Myocyte (in vitro differentiated cells): ENCODE measurements at regions not wholly inside any gene's neighbourhood (a gene's known extent, or its start where the extent isn't known, plus 50 kb on each side); places are given as distances from the start of the nearest gene placed in this dataset.

Experiments used
- DNase-seq: peaks from one replicate; pipeline ENCODE4 v3.0.0-alpha.2; 2012; ENCODE audit warnings: low read depth

- DNase-seq, result no peak
These were observed 60.6 kb upstream of the CD34 start for GRCh38 chr1:207971331-207972219.

DNA sequence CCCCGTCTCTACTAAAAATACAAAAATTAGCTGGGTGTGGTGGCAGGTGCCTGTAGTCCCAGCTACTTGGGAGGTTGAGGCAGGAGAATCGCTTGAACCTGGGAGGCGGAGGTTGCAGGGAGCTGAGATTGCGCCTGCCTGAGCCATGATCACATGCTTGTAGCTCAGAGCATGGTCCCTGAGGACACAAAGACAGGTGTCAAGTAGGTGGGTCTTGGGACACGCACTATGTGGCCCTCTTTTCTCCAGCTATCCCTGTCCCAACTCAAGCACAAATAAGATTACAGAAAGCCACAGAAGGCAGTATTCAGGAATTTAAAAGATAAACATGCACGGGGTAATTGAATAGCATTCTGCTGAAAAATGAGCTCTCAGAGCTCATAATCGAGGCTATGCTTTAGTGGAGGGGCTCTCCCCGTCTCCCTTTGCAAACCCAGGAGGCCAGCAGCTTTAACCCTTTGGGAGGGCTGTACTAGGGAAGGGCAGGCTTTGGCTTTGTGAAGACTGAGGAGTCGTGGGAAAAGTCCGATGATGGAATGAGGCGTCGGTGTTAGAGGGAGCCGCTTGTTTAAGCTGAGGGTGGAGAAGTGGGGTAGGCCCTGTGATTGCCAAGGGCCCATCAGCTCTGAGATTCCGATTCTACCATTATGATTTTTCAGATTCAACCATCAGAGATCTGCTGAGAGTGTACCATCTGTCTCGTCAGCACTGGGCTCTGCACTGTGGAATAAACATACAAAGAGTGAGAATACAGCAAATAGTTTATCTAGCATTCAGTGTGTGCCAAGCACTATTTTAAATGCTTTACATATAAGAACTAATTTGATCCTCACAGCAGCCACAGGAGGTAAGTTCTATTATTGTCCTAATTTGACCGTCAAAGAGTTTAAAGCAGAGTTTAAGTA is 59.7 kb upstream of the CD34 start:
- DNase-seq, result no peak

GRCh38 chr1:207969528-207969927 is 58.6 kb upstream of the CD34 start:
- no peak for DNase-seq

DNA sequence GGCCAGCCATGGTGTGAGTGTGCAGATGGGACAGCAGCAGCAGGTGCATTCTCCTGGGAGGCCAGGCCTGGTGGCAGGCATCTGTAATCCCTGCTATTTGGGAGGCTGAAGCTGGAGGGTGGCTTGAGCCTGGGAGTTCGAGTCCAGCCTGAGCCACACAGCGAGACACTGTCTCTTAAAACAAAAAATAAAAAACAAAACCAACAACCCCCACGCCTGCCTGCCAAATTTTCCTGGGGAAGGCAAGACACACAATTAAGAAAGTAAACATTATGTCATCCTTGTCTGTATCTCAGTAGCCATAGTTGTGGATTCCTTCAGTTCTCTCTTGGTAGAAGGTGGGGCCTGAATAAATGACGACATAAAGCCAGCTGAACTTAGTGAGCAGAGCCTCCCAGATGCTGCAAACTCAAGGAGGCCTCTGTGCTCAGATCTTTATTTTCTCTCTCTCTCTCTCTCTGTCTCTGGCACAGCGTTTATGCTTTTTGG is 57.6 kb upstream of the CD34 start:
- peak; percentile 15 for DNase-seq

- DNase-seq, result no peak
These were observed 56.8 kb upstream of the CD34 start for GRCh38 chr1:207967703-207968102.

DNA sequence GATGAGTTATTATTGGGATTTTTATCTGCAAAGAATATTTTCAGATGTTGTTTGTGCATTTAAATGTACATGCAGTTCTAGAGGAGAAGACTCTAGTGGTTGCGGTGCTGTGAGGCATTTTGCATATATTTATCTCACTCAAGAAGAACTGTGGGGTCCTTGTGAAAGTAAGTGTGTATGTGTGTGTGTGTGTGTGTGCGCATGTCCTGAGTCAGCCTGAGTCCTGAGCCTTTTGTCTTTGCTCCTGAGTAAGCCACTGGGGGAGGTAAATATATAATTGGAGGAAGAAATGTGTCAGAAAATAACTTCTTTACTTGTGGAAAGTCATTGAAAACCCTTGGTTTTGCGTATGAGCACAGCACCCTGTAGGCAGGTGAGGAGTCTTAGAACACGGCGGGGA is 55.6 kb upstream of the CD34 start:
- DNase-seq, result no peak

DNA sequence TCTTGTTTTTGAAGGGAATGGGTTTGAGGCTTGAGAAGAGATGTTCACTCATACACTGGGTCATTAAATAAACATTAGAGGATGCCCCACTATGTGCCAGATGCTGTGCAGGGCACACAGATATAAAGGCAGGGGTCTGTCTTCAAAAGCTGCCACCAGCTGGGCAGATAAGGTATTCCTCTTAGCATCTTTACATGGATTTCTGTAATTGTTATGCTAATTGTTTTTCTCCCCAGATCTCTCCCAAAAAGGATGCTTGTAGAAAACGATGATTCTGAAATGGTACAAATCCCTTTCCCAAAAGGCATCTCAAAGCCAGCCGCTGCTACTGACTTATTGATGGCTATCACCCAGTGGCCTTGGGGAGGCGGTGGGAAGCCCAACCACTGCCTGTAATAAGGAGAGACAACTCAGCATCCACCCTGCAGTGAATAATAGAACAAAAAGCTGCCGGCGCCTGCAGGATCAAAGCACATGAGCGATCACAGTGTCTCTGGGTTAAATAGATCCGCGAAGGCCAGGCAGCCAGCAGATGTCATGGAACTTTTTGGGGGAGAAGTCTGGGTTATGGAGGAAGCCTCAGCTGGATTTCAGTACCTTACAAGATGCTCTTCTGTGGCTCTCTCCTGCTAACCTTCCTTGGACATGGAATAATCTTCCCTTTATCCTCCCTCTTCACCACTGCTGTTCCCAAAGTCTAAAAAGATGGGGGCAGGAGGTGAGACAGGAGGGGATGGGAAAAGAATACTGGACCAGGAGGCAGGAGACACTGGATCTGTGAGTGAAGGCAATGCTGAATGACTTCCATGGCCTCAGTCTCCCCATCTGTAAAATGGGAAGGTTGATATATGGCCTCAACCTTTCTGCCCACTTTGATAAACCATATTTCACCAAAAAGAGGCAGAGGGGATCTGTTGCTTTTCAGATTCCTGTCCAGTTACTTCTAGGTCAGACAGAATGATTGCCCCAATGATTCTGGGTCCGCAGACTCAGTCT is 54.8 kb upstream of the CD34 start:
- DNase-seq, result no peak

GRCh38 chr1:207964195-207964966 is 53.5 kb upstream of the CD34 start:
- no peak for DNase-seq

- DNase-seq, result peak; percentile 90
These were observed 52.7 kb upstream of the CD34 start for GRCh38 chr1:207963427-207964194.

DNA sequence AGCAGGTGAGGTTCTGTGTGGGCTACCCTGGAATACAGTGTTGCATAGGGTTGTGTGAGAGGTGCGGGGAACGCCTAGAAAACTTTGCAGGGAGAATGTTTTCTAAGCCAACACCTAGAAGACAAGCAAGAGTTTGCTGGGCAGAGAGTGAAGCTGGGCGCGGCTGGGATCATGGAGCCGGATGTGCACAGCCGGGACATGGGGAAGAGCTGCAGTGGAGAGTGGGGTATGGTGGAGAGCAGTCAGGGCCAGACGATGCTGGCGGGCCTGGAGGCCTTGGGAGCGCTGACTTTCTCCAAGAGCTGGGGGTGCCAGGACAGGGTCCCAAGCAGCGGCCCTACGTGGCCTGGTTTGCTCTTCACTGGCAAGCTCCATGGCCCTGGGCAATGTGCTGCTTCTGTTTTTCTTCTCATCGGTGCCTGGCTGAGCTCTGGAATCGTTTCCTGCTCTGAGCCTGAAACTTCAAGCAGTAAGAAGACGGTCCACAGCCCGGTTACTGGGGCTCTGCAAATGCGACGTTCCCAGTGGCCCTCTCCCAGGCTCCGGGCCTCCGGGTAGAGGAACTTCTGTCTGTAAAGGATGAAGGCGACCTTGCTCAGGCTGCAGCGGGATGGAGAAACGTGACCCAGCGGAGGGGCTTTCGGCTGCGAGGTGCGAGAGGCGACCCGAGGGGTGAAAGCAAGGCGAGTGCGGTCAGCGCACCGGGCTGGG is 51.9 kb upstream of the CD34 start:
- DNase-seq, result no peak
